ENCODE measurements at regions not wholly inside any gene's neighbourhood (a gene's known extent, or its start where the extent isn't known, plus 50 kb on each side); places are given as distances from the start of the nearest gene placed in this dataset.

DNA sequence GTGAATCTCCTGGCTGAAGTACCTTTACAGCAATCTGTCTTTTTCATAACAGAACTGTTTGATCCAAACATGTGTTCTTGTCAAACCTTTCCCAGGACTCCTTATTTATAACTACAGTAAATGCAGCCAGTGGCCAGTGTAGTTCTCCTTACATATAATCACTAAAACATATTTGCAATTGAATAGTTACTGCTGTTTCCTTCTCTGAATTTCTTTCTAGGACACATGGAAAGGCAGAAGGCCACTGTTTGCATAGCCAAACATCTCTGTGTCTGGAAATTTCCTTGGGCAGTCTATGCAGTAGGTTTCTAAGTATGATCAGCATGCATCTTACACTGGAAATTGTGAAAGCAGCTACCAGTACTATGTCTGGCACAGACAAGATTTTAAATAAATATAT, 57.4 kb upstream of the COL3A1 start:
- TF ChIP-seq CTCF (conservative IDR thresholded peaks at IDR 0.05) (no peak), ZFX (IDR thresholded peaks at IDR 0.05) (no peak)

Data from C4-2B (cell line).